ENCODE measurements at regions not wholly inside any gene's neighbourhood (a gene's known extent, or its start where the extent isn't known, plus 50 kb on each side); places are given as distances from the start of the nearest gene placed in this dataset.
A peak's percentile ranks its signal among the peaks of the same experiment; 100 is the strongest.
"Not testable (repeated sequence)": the region's sequence is repeated elsewhere in the genome, so short reads cannot be mapped to it uniquely, and the experiment has no call there.

GRCh38 chr4:73671348-73671747 is 51.1 kb upstream of the RASSF6 start:
- not testable (repeated sequence) for H3K27ac ChIP-seq (ENCODE audit: insufficient read depth, low read length); H3K4me3 ChIP-seq (replicated peaks in 1 of 4; ENCODE audit: control extremely low read depth in 1 of 4, insufficient read depth in 1 of 4, low read depth in 3 of 4, low read length in 4 of 4); H3K9me3 ChIP-seq (ENCODE audit: control insufficient read depth, insufficient read depth, low read depth, low read length); H3K79me2 ChIP-seq (ENCODE audit: control insufficient read depth, insufficient read depth, low read length); DNase-seq (ENCODE audit: low read depth in 2 of 2); H3K4me1 ChIP-seq (ENCODE audit: control insufficient read depth, extremely low read depth, insufficient read depth, low read length); H3K36me3 ChIP-seq (ENCODE audit: control insufficient read depth, insufficient read depth, low read length); H2AFZ ChIP-seq (ENCODE audit: low read length); H3K27me3 ChIP-seq (ENCODE audit: control insufficient read depth, insufficient read depth, low read length); H3K4me2 ChIP-seq (ENCODE audit: extremely low read depth, insufficient read depth, low read length); H4K20me1 ChIP-seq (ENCODE audit: control insufficient read depth, extremely low read depth, insufficient read depth, low read length); H3K9ac ChIP-seq (ENCODE audit: insufficient read depth, low read length)

DNA sequence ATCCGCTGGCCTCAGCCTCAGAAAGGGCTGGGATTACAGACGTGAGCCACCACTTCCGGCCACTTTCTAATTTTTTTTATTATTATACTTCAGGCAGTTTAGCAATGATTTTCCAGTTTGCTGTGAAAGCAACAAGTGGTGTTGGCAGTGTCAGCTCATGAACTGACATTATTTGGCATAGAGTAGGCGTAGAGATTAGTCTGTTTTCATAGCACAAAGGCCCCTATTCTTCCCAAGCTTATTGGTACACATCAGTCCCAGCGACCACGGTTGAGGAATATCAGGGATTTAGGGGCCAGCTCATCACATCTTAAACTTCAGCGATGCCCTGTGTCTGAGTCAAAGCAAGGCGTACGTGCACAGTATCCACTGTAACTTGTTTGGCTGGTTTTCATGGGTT is 53.0 kb upstream of the RASSF6 start:
- peaks cover 5% of the 10 kb centered on the region for H3K4me1 ChIP-seq (ENCODE audit: control insufficient read depth, extremely low read depth, insufficient read depth, low read length)
- H3K4me2 ChIP-seq (ENCODE audit: extremely low read depth, insufficient read depth, low read length): no peak overlapping the region
- no peak overlapping the region for H3K27ac ChIP-seq (ENCODE audit: insufficient read depth, low read length)
- DNase-seq (ENCODE audit: low read depth in 2 of 2): no peak
- no peaks in the 10 kb centered on the region for H3K79me2 ChIP-seq (ENCODE audit: control insufficient read depth, insufficient read depth, low read length)
- no peak overlapping the region for H2AFZ ChIP-seq (ENCODE audit: low read length)
- TF ChIP-seq CTCF (conservative IDR thresholded peaks at IDR 0.05 in 1 of 2, IDR thresholded peaks at IDR 0.05 in 1 of 2; ENCODE audit: low read depth in 1 of 2, low read length in 2 of 2): no peak
- no peaks in the 10 kb centered on the region for H3K36me3 ChIP-seq (ENCODE audit: control insufficient read depth, insufficient read depth, low read length)
- no peaks in the 10 kb centered on the region for H3K27me3 ChIP-seq (ENCODE audit: control insufficient read depth, insufficient read depth, low read length)
- no peak overlapping the region for H3K9ac ChIP-seq (ENCODE audit: insufficient read depth, low read length)
- no peaks in the 10 kb centered on the region for H4K20me1 ChIP-seq (ENCODE audit: control insufficient read depth, extremely low read depth, insufficient read depth, low read length)
- no peaks in the 10 kb centered on the region for H3K9me3 ChIP-seq (ENCODE audit: control insufficient read depth, insufficient read depth, low read depth, low read length)
- no peak overlapping the region for H3K4me3 ChIP-seq (replicated peaks in 1 of 4; ENCODE audit: control extremely low read depth in 1 of 4, insufficient read depth in 1 of 4, low read depth in 3 of 4, low read length in 4 of 4)

- Histone ChIP-seq H3K4me2 (ENCODE audit: extremely low read depth, insufficient read depth, low read length) (no peak overlapping the region), H3K79me2 (ENCODE audit: control insufficient read depth, insufficient read depth, low read length) (no peaks in the 10 kb centered on the region), H3K27me3 (ENCODE audit: control insufficient read depth, insufficient read depth, low read length) (no peaks in the 10 kb centered on the region), H3K27ac (ENCODE audit: insufficient read depth, low read length) (no peak overlapping the region), H3K4me1 (ENCODE audit: control insufficient read depth, extremely low read depth, insufficient read depth, low read length) (peaks cover 5% of the 10 kb centered on the region), H4K20me1 (ENCODE audit: control insufficient read depth, extremely low read depth, insufficient read depth, low read length) (no peaks in the 10 kb centered on the region), H3K4me3 (replicated peaks in 1 of 4; ENCODE audit: control extremely low read depth in 1 of 4, insufficient read depth in 1 of 4, low read depth in 3 of 4, low read length in 4 of 4) (no peak overlapping the region), H3K36me3 (ENCODE audit: control insufficient read depth, insufficient read depth, low read length) (no peaks in the 10 kb centered on the region), H3K9me3 (ENCODE audit: control insufficient read depth, insufficient read depth, low read depth, low read length) (no peaks in the 10 kb centered on the region), H2AFZ (ENCODE audit: low read length) (peak overlapping the region; percentile 10), H3K9ac (ENCODE audit: insufficient read depth, low read length) (no peak overlapping the region)
- DNase-seq (ENCODE audit: low read depth in 2 of 2): peak; percentile 43 to 58
- TF ChIP-seq EZH2 (IDR thresholded peaks at IDR 0.05; ENCODE audit: low read length, missing control alignments) (no peak), CTCF (conservative IDR thresholded peaks at IDR 0.05 in 1 of 2, IDR thresholded peaks at IDR 0.05 in 1 of 2; ENCODE audit: low read depth in 1 of 2, low read length in 2 of 2) (no peak)
Measured at GRCh38 chr4:73674451-73674919, 54.2 kb upstream of the RASSF6 start.

Measured in fibroblast of lung (primary cell).